H1 (cell line): ENCODE measurements at regions not wholly inside any gene's neighbourhood (a gene's known extent, or its start where the extent isn't known, plus 50 kb on each side); places are given as distances from the start of the nearest gene placed in this dataset.

Source experiments
- CTCF ChIA-PET: fragments of 300-600 bp; sonication (Branson Sonifier 250); formaldehyde crosslinking; loops from one replicate; lab custom pipeline; 2021; ENCODE audit not compliant: partially characterized antibody; lab: Charles Lee
- POLR2A ChIA-PET: fragments of 300-600 bp; sonication (Branson Sonifier 250); formaldehyde crosslinking; loops from one replicate; lab custom pipeline; 2021; ENCODE audit warnings: inconsistent platforms; ENCODE audit not compliant: partially characterized antibody; lab: Charles Lee
- DNase-seq, 2 experiments: peaks; one replicate each; pipeline versions ENCODE4 v3.0.0 to v3.0.0-alpha.2; 2010 to 2022; ENCODE audit warnings: low spot score in 2 of 2, low read depth in 1 of 2, mixed read lengths in 1 of 2
- FAIRE-seq: peaks from 2 replicates; lab custom pipeline; 2011; peaks lifted over from hg19 to GRCh38; lab: Jason Lieb, UNC
- H2AFZ ChIP-seq: 2 replicates; pipeline ENCODE4 v1.8.1; 2012; ENCODE audit warnings: low read length, inconsistent platforms
- H2AK5ac ChIP-seq: 2 replicates; pipeline ENCODE4 v1.6.1; 2013; ENCODE audit warnings: low read depth, low read length
- H2BK120ac ChIP-seq: replicated peaks from 2 replicates; pipeline ENCODE3; 2013; ENCODE audit warnings: low read depth, low read length, inconsistent platforms
- H2BK12ac ChIP-seq: 2 replicates; pipeline ENCODE4 v1.6.1; 2013; ENCODE audit warnings: low read depth, low read length
- H2BK15ac ChIP-seq: 2 replicates; pipeline ENCODE4 v1.6.1; 2013; ENCODE audit warnings: low read length
- H2BK20ac ChIP-seq: 2 replicates; pipeline ENCODE4 v1.6.1; 2013; ENCODE audit warnings: low read length
- H2BK5ac ChIP-seq: 2 replicates; pipeline ENCODE4 v1.6.1; 2013; ENCODE audit warnings: low read depth, low read length
- H3K14ac ChIP-seq: 2 replicates; pipeline ENCODE4 v1.6.1; 2013; ENCODE audit warnings: inconsistent platforms; ENCODE audit not compliant: insufficient read length
- H3K18ac ChIP-seq: 2 replicates; pipeline ENCODE4 v1.6.1; 2013; ENCODE audit warnings: low read length; ENCODE audit errors: extremely low read depth
- H3K23ac ChIP-seq: 2 replicates; pipeline ENCODE4 v1.6.1; 2013; ENCODE audit warnings: inconsistent platforms; ENCODE audit not compliant: insufficient read length
- H3K23me2 ChIP-seq: 2 replicates; pipeline ENCODE4 v1.6.1; 2013; ENCODE audit warnings: low read depth, low read length
- H3K27ac ChIP-seq: 2 replicates; pipeline ENCODE4 v1.6.1; 2011; ENCODE audit warnings: low read depth, low read length, inconsistent platforms
- H3K27me3 ChIP-seq, 4 experiments: replicated peaks in 1 of 4; 1 replicate in 1 of 4; 2 replicates in 3 of 4; pipeline versions ENCODE4 v1.6.1 to v1.8.1; 2011 to 2013; ENCODE audit warnings: low read length in 3 of 4, mild to moderate bottlenecking in 3 of 4, inconsistent platforms in 2 of 4, mixed read lengths in 2 of 4, moderate library complexity in 1 of 4; ENCODE audit not compliant: control insufficient read depth in 3 of 4, insufficient read depth in 3 of 4; ENCODE audit errors: extremely low read depth in 1 of 4
- H3K36me3 ChIP-seq, 4 experiments: 2 replicates each; pipeline versions ENCODE4 v1.6.1 to v1.8.1; 2011 to 2013; ENCODE audit warnings: mild to moderate bottlenecking in 4 of 4, low read length in 3 of 4, moderate library complexity in 2 of 4, control low read depth in 1 of 4, inconsistent platforms in 1 of 4; ENCODE audit not compliant: insufficient read depth in 4 of 4, control insufficient read depth in 2 of 4
- H3K4ac ChIP-seq: replicated peaks from 2 replicates; pipeline ENCODE3; 2013; ENCODE audit warnings: low read length, low read depth, mixed read lengths, inconsistent platforms; ENCODE audit not compliant: insufficient read length
- H3K4me1 ChIP-seq, 4 experiments: replicated peaks in 1 of 4; 1 replicate in 1 of 4; 2 replicates in 3 of 4; pipeline versions ENCODE4 v1.6.1 to v1.8.1; 2011 to 2013; ENCODE audit warnings: low read length in 3 of 4, inconsistent platforms in 2 of 4, mixed read lengths in 1 of 4; ENCODE audit not compliant: insufficient read depth in 4 of 4, control insufficient read depth in 3 of 4
- H3K4me2 ChIP-seq, 2 experiments: 2 replicates each; pipeline versions ENCODE4 v1.6.1 to v1.8.1; 2011 to 2013; ENCODE audit warnings: low read depth in 2 of 2, low read length in 2 of 2, control low read depth in 1 of 2, inconsistent platforms in 1 of 2, mild to moderate bottlenecking in 1 of 2; ENCODE audit not compliant: insufficient read depth in 1 of 2
- H3K4me3 ChIP-seq, 4 experiments: fragments of 200-600, 300-600 bp in 1 of 4; sonication (generic), shearing (Covaris generic), sonication (Bioruptor Twin) in 1 of 4; 2 replicates each; pipeline versions ENCODE4 v1.5.1 to v1.8.1; 2011 to 2016; ENCODE audit warnings: low read length in 4 of 4, low read depth in 3 of 4, control low read depth in 2 of 4, inconsistent platforms in 2 of 4, mild to moderate bottlenecking in 2 of 4, mixed read lengths in 1 of 4, moderate library complexity in 1 of 4; ENCODE audit not compliant: insufficient read depth in 2 of 4; ENCODE audit errors: extremely low read depth in 1 of 4
- H3K56ac ChIP-seq: replicated peaks from 2 replicates; pipeline ENCODE3; 2013; ENCODE audit warnings: low read depth, mild to moderate bottlenecking, mixed read lengths, low read length, inconsistent platforms; ENCODE audit not compliant: insufficient read length
- H3K79me1 ChIP-seq: 2 replicates; pipeline ENCODE4 v1.6.1; 2013; ENCODE audit warnings: low read depth, low read length, control low read depth
- H3K79me2 ChIP-seq, 2 experiments: 2 replicates each; pipeline versions ENCODE4 v1.6.1 to v1.8.1; 2012 to 2013; ENCODE audit warnings: low read length in 2 of 2, mild to moderate bottlenecking in 2 of 2, inconsistent platforms in 1 of 2; ENCODE audit not compliant: insufficient read depth in 2 of 2, control insufficient read depth in 1 of 2
- H3K9ac ChIP-seq, 4 experiments: replicated peaks in 1 of 4; 1 replicate in 1 of 4; 2 replicates in 3 of 4; pipeline versions ENCODE4 v1.6.1 to v1.8.1; 2011 to 2013; ENCODE audit warnings: low read depth in 3 of 4, low read length in 3 of 4, control low read depth in 2 of 4, mild to moderate bottlenecking in 2 of 4, moderate library complexity in 2 of 4, inconsistent platforms in 1 of 4; ENCODE audit errors: extremely low read depth in 1 of 4
- H3K9me3 ChIP-seq, 2 experiments: 2 replicates each; pipeline versions ENCODE4 v1.6.1 to v1.8.1; 2012 to 2013; ENCODE audit warnings: mild to moderate bottlenecking in 2 of 2, moderate library complexity in 2 of 2, control low read depth in 1 of 2, inconsistent platforms in 1 of 2, low read depth in 1 of 2, low read length in 1 of 2, mixed read lengths in 1 of 2; ENCODE audit not compliant: insufficient read depth in 2 of 2
- H4K20me1 ChIP-seq, 2 experiments: replicated peaks in 1 of 2; 2 replicates each; pipeline versions ENCODE3 to v1.8.1; 2011 to 2013; ENCODE audit warnings: inconsistent platforms in 2 of 2, low read length in 2 of 2, mild to moderate bottlenecking in 1 of 2; ENCODE audit not compliant: insufficient read depth in 2 of 2, control insufficient read depth in 1 of 2
- H4K5ac ChIP-seq: 2 replicates; pipeline ENCODE4 v1.6.1; 2013; ENCODE audit warnings: low read length, low read depth, mixed read lengths, inconsistent platforms; ENCODE audit not compliant: insufficient read length
- H4K8ac ChIP-seq: 2 replicates; pipeline ENCODE4 v1.8.0; 2013; ENCODE audit warnings: mild to moderate bottlenecking, moderate library complexity, low read length, inconsistent platforms; ENCODE audit not compliant: insufficient read depth; ENCODE audit errors: extremely low read depth
- H4K91ac ChIP-seq: replicated peaks from 2 replicates; pipeline ENCODE3; 2013; ENCODE audit warnings: low read length, mixed read lengths, inconsistent platforms; ENCODE audit not compliant: insufficient read length
- EP300 ChIP-seq, 2 experiments: IDR thresholded peaks; 1 replicate in 1 of 2; 2 replicates in 1 of 2; pipeline ENCODE4 v1.6.1; 2011 to 2012; ENCODE audit warnings: low read depth in 2 of 2, low read length in 2 of 2, mild to moderate bottlenecking in 2 of 2, borderline replicate concordance in 1 of 2, inconsistent platforms in 1 of 2, moderate library complexity in 1 of 2
- MAFK ChIP-seq: IDR thresholded peaks from 2 replicates; pipeline ENCODE4 v1.6.1; 2012; ENCODE audit warnings: low read depth, mild to moderate bottlenecking, improper control_type of control experiment, low read length
- NANOG ChIP-seq: IDR thresholded peaks from 2 replicates; pipeline ENCODE4 v1.6.1; 2011; ENCODE audit warnings: low read length, low read depth, mild to moderate bottlenecking, inconsistent platforms; ENCODE audit not compliant: insufficient read depth, poor library complexity, severe bottlenecking
- POLR2AphosphoS5 ChIP-seq: IDR thresholded peaks from 2 replicates; pipeline ENCODE4 v1.6.1; 2011; ENCODE audit warnings: low read depth, low read length
- SIN3A ChIP-seq, 2 experiments: IDR thresholded peaks in 1 of 2; conservative IDR thresholded peaks in 1 of 2; 2 replicates each; pipeline ENCODE4 v1.6.1; 2011 to 2012; ENCODE audit warnings: low read length in 2 of 2, improper control_type of control experiment in 1 of 2, low read depth in 1 of 2, mild to moderate bottlenecking in 1 of 2
- SIX5 ChIP-seq: IDR thresholded peaks from 2 replicates; pipeline ENCODE4 v1.6.1; 2011; ENCODE audit warnings: mild to moderate bottlenecking, low read depth, low read length
- TAF7 ChIP-seq: optimal IDR thresholded peaks from 2 replicates; pipeline ENCODE3; 2011; ENCODE audit warnings: low read depth, mild to moderate bottlenecking, inconsistent platforms, low read length, moderate library complexity, borderline replicate concordance
- ZNF274 ChIP-seq: IDR thresholded peaks from 2 replicates; pipeline ENCODE4 v1.7.0; 2012; ENCODE audit warnings: low read length, borderline replicate concordance; ENCODE audit errors: extremely low read depth
- WGBS, 2 experiments: shearing (Covaris generic) in 1 of 2; methylation state at CpG; one replicate each; pipeline versions ENCODE4 v1.1.6 to v1.1.7; 2013 to 2015; ENCODE audit warnings: low lambda C conversion rate in 2 of 2, mixed read lengths in 2 of 2, inconsistent platforms in 1 of 2, low coverage in 1 of 2, missing lambda C conversion rate in 1 of 2; ENCODE audit not compliant: insufficient replicate concordance in 2 of 2, insufficient coverage in 1 of 2, insufficient read length in 1 of 2; ENCODE audit errors: extremely low coverage in 1 of 2, missing lambda C conversion rate in 1 of 2; 5-methylcytosine and 5-hydroxymethylcytosine counted together
- TF ChIP-seq, protein P1 (sequence below): IDR thresholded peaks from 2 replicates; pipeline ENCODE4 v1.6.1; 2011; ENCODE audit warnings: low read depth, mild to moderate bottlenecking, low read length; ENCODE audit not compliant: insufficient read depth
- TF ChIP-seq, protein P2 (sequence below): IDR thresholded peaks from 2 replicates; pipeline ENCODE4 v1.6.1; 2012; ENCODE audit warnings: low read length, inconsistent platforms

GRCh38 chr14:23814527-23815256 lies 138.9 kb upstream of the DHRS4 start:
- H3K23me2 ChIP-seq = no peaks in the 10 kb centered on the region
- H2BK12ac ChIP-seq = no peak overlapping the region
- TF ChIP-seq TAF7 (no peak), MAFK (no peak), POLR2AphosphoS5 (no peak), SIN3A (conservative IDR thresholded peaks at IDR 0.05 in 1 of 2, IDR thresholded peaks at IDR 0.05 in 1 of 2; ENCODE audit: low read depth in 1 of 2, low read length in 2 of 2) (no peak), NANOG (no peak), SIX5 (no peak), EP300 (IDR thresholded peaks at IDR 0.05; ENCODE audit: borderline replicate concordance in 1 of 2, low read depth in 2 of 2, low read length in 2 of 2) (no peak), ZNF274 (no peak)
- TF ChIP-seq, protein P1, sequence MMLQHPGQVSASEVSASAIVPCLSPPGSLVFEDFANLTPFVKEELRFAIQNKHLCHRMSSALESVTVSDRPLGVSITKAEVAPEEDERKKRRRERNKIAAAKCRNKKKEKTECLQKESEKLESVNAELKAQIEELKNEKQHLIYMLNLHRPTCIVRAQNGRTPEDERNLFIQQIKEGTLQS = no peak
- TF ChIP-seq, protein P2, sequence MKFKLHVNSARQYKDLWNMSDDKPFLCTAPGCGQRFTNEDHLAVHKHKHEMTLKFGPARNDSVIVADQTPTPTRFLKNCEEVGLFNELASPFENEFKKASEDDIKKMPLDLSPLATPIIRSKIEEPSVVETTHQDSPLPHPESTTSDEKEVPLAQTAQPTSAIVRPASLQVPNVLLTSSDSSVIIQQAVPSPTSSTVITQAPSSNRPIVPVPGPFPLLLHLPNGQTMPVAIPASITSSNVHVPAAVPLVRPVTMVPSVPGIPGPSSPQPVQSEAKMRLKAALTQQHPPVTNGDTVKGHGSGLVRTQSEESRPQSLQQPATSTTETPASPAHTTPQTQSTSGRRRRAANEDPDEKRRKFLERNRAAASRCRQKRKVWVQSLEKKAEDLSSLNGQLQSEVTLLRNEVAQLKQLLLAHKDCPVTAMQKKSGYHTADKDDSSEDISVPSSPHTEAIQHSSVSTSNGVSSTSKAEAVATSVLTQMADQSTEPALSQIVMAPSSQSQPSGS = no peak

More at GRCh38 chr14:23814527-23815256, 138.9 kb upstream of the DHRS4 start:
- ChIA-PET CTCF (interaction anchor here (0.6 kb wide), 1 partner anchor 232 kb away, joined by 3 read pairs; no protein-coding TSS in a partner anchor), POLR2A (no interaction called here)
- no peak overlapping the region for H2BK15ac ChIP-seq
- H3K14ac ChIP-seq = no peak overlapping the region
- H3K4me2 ChIP-seq = no peak overlapping the region
- H4K91ac ChIP-seq = no peak overlapping the region
- no peak overlapping the region for H3K56ac ChIP-seq
- no peaks in the 10 kb centered on the region for H3K79me1 ChIP-seq
- no peaks in the 10 kb centered on the region for H3K79me2 ChIP-seq
- WGBS, 2 experiments = 69 to 91% methylated on average over 1 to 6 of the region's 6 CpGs
- H4K5ac ChIP-seq = no peak overlapping the region
- H3K36me3 ChIP-seq = 0 out of 8 replicates have a peak, but pooled peaks cover 0 to 2% (median 0%) of the 10 kb centered on the region in 4 experiments
- H3K27ac ChIP-seq = no peak overlapping the region
- DNase-seq (no peak), FAIRE-seq (no peak)
- no peak overlapping the region for H3K23ac ChIP-seq
- H3K4me3 ChIP-seq = no peak overlapping the region
- H3K9me3 ChIP-seq = peaks cover 35 to 43% of the 10 kb centered on the region in 2 experiments
- no peak overlapping the region for H4K8ac ChIP-seq
- no peak overlapping the region for H3K18ac ChIP-seq
- no peak overlapping the region for H2AK5ac ChIP-seq
- no peak overlapping the region for H2BK5ac ChIP-seq
- no peaks in the 10 kb centered on the region for H4K20me1 ChIP-seq
- no peak overlapping the region for H3K4ac ChIP-seq
- H3K9ac ChIP-seq = no peak overlapping the region
- H3K4me1 ChIP-seq = no peaks in the 10 kb centered on the region
- no peaks in the 10 kb centered on the region for H3K27me3 ChIP-seq
- H2BK120ac ChIP-seq = no peak overlapping the region
- H2BK20ac ChIP-seq = no peak overlapping the region
- H2AFZ ChIP-seq = no peak overlapping the region
